SK-N-SH treated with all-trans-retinoic acid at 6 μM for 48 hours (cell line): ENCODE measurements at regions not wholly inside any gene's neighbourhood (a gene's known extent, or its start where the extent isn't known, plus 50 kb on each side); places are given as distances from the start of the nearest gene placed in this dataset.

Source experiments
- ATAC-seq: fragments of 200-7000 bp; cut with Tn5 transposase; 3 replicates; pipeline ENCODE4 v1.9.1; 2020; ENCODE audit warnings: mild to moderate bottlenecking, moderate library complexity
- ARNTL ChIP-seq: fragments of 450-650 bp; formaldehyde crosslinking; IDR thresholded peaks from 2 replicates; pipeline ENCODE4 v1.5.0; 2020; ENCODE audit warnings: low read depth, mild to moderate bottlenecking, moderate library complexity, borderline replicate concordance
- BACH2 ChIP-seq: fragments of 250-450 bp; sonication (Bioruptor Pico); IDR thresholded peaks from 2 replicates; pipeline ENCODE4 v1.9.0; 2021; ENCODE audit warnings: mild to moderate bottlenecking, borderline replicate concordance
- CSDC2 ChIP-seq: fragments of 250-450 bp; sonication (Bioruptor Pico); IDR thresholded peaks from 2 replicates; pipeline ENCODE4 v1.5.0; 2020; ENCODE audit warnings: mild to moderate bottlenecking, moderate library complexity
- ESRRG ChIP-seq: fragments of 250-450 bp; sonication (Bioruptor Pico); IDR thresholded peaks from 2 replicates; pipeline ENCODE4 v1.6.1; 2021; ENCODE audit warnings: mild to moderate bottlenecking
- OSR1 ChIP-seq: fragments of 250-450 bp; sonication (Bioruptor Pico); IDR thresholded peaks from 2 replicates; pipeline ENCODE4 v1.8.0; 2022; ENCODE audit warnings: moderate library complexity, mild to moderate bottlenecking, inconsistent platforms
- POU6F1 ChIP-seq: fragments of 250-450 bp; sonication (Bioruptor Pico); IDR thresholded peaks from 2 replicates; pipeline ENCODE4 v1.8.0; 2021; ENCODE audit warnings: low read depth, mild to moderate bottlenecking, moderate library complexity, borderline replicate concordance
- PPARA ChIP-seq: fragments of 250-450 bp; sonication (Bioruptor Pico); IDR thresholded peaks from 2 replicates; pipeline ENCODE4 v1.5.0; 2020; ENCODE audit warnings: mild to moderate bottlenecking, borderline replicate concordance
- RARB ChIP-seq: fragments of 250-450 bp; sonication (Bioruptor Pico); IDR thresholded peaks from 2 replicates; pipeline ENCODE4 v1.8.0; 2021; ENCODE audit warnings: mild to moderate bottlenecking, moderate library complexity
- SNAI2 ChIP-seq: fragments of 250-450 bp; sonication (Bioruptor Pico); IDR thresholded peaks from 2 replicates; pipeline ENCODE4 v1.5.0; 2020; ENCODE audit warnings: mild to moderate bottlenecking, moderate library complexity
- TCF4 ChIP-seq: fragments of 250-450 bp; sonication (Bioruptor Pico); IDR thresholded peaks from 2 replicates; pipeline ENCODE4 v1.8.0; 2021; ENCODE audit warnings: mild to moderate bottlenecking, moderate library complexity, borderline replicate concordance
- TOX ChIP-seq: fragments of 250-450 bp; sonication (Bioruptor Pico); IDR thresholded peaks from 2 replicates; pipeline ENCODE4 v1.8.0; 2021; ENCODE audit warnings: mild to moderate bottlenecking, moderate library complexity, borderline replicate concordance
- TSHZ2 ChIP-seq: fragments of 250-450 bp; sonication (Bioruptor Pico); IDR thresholded peaks from 2 replicates; pipeline ENCODE4 v1.5.0; 2020; ENCODE audit warnings: mild to moderate bottlenecking, moderate library complexity
- ZC3H10 ChIP-seq: fragments of 250-450 bp; sonication (Bioruptor Pico); IDR thresholded peaks from 2 replicates; pipeline ENCODE4 v1.5.1; 2021; ENCODE audit warnings: mild to moderate bottlenecking, moderate library complexity
- ZFP3 ChIP-seq: fragments of 250-450 bp; sonication (Bioruptor Pico); IDR thresholded peaks from 2 replicates; pipeline ENCODE4 v1.5.0; 2020; ENCODE audit warnings: mild to moderate bottlenecking, moderate library complexity
- ZFP30 ChIP-seq: fragments of 450-650 bp; formaldehyde crosslinking; IDR thresholded peaks from 2 replicates; pipeline ENCODE4 v1.5.0; 2022; ENCODE audit warnings: mild to moderate bottlenecking, moderate library complexity
- ZNF565 ChIP-seq: fragments of 450-650 bp; formaldehyde crosslinking; conservative IDR thresholded peaks from 2 replicates; pipeline ENCODE4 v1.5.0; 2020; ENCODE audit warnings: low read depth, mild to moderate bottlenecking, moderate library complexity
- ZNF70 ChIP-seq: fragments of 450-650 bp; formaldehyde crosslinking; IDR thresholded peaks from 2 replicates; pipeline ENCODE4 v1.5.0; 2020; ENCODE audit warnings: mild to moderate bottlenecking, moderate library complexity
- ZNF8 ChIP-seq: fragments of 450-650 bp; formaldehyde crosslinking; IDR thresholded peaks from 2 replicates; pipeline ENCODE4 v1.5.0; 2020; ENCODE audit warnings: mild to moderate bottlenecking, moderate library complexity
- TF ChIP-seq, protein P1 (sequence below): fragments of 250-450 bp; sonication (Bioruptor Pico); IDR thresholded peaks from 2 replicates; pipeline ENCODE4 v1.5.1; 2020; ENCODE audit warnings: low read depth, mild to moderate bottlenecking, moderate library complexity
- TF ChIP-seq, protein P2 (sequence below): fragments of 250-450 bp; sonication (Bioruptor Pico); IDR thresholded peaks from 2 replicates; pipeline ENCODE4 v1.5.1; 2021; ENCODE audit warnings: mild to moderate bottlenecking, moderate library complexity
- TF ChIP-seq, protein P3 (sequence below): fragments of 250-450 bp; sonication (Bioruptor Pico); IDR thresholded peaks from 2 replicates; pipeline ENCODE4 v1.8.0; 2020; ENCODE audit warnings: mild to moderate bottlenecking, moderate library complexity, borderline replicate concordance

- ATAC-seq: no peak
- TF ChIP-seq RARB (CRISPR knock-in tag) (no peak), BACH2 (CRISPR knock-in tag) (no peak), OSR1 (CRISPR knock-in tag) (no peak), ZNF565 (CRISPR knock-in tag) (no peak), ZFP3 (no peak), TCF4 (CRISPR knock-in tag) (no peak), PPARA (CRISPR knock-in tag) (no peak), CSDC2 (CRISPR knock-in tag) (no peak), POU6F1 (CRISPR knock-in tag) (no peak), TOX (CRISPR knock-in tag) (no peak), ZNF8 (no peak), ZNF70 (CRISPR knock-in tag) (no peak), ZFP30 (no peak), ARNTL (CRISPR knock-in tag) (no peak)
- TF ChIP-seq, protein P1, sequence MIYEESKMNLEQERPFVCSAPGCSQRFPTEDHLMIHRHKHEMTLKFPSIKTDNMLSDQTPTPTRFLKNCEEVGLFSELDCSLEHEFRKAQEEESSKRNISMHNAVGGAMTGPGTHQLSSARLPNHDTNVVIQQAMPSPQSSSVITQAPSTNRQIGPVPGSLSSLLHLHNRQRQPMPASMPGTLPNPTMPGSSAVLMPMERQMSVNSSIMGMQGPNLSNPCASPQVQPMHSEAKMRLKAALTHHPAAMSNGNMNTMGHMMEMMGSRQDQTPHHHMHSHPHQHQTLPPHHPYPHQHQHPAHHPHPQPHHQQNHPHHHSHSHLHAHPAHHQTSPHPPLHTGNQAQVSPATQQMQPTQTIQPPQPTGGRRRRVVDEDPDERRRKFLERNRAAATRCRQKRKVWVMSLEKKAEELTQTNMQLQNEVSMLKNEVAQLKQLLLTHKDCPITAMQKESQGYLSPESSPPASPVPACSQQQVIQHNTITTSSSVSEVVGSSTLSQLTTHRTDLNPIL (CRISPR knock-in tag): no peak
- TF ChIP-seq, protein P2, sequence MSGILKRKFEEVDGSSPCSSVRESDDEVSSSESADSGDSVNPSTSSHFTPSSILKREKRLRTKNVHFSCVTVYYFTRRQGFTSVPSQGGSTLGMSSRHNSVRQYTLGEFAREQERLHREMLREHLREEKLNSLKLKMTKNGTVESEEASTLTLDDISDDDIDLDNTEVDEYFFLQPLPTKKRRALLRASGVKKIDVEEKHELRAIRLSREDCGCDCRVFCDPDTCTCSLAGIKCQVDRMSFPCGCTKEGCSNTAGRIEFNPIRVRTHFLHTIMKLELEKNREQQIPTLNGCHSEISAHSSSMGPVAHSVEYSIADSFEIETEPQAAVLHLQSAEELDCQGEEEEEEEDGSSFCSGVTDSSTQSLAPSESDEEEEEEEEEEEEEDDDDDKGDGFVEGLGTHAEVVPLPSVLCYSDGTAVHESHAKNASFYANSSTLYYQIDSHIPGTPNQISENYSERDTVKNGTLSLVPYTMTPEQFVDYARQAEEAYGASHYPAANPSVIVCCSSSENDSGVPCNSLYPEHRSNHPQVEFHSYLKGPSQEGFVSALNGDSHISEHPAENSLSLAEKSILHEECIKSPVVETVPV (CRISPR knock-in tag): no peak
- TF ChIP-seq, protein P3, sequence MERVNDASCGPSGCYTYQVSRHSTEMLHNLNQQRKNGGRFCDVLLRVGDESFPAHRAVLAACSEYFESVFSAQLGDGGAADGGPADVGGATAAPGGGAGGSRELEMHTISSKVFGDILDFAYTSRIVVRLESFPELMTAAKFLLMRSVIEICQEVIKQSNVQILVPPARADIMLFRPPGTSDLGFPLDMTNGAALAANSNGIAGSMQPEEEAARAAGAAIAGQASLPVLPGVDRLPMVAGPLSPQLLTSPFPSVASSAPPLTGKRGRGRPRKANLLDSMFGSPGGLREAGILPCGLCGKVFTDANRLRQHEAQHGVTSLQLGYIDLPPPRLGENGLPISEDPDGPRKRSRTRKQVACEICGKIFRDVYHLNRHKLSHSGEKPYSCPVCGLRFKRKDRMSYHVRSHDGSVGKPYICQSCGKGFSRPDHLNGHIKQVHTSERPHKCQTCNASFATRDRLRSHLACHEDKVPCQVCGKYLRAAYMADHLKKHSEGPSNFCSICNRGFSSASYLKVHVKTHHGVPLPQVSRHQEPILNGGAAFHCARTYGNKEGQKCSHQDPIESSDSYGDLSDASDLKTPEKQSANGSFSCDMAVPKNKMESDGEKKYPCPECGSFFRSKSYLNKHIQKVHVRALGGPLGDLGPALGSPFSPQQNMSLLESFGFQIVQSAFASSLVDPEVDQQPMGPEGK (CRISPR knock-in tag): no peak
- TF ChIP-seq, all 23 proteins: peak for 0
Observed at GRCh38 chr1:118767971-118768370, 220.2 kb downstream of the TBX15 start.

DNA sequence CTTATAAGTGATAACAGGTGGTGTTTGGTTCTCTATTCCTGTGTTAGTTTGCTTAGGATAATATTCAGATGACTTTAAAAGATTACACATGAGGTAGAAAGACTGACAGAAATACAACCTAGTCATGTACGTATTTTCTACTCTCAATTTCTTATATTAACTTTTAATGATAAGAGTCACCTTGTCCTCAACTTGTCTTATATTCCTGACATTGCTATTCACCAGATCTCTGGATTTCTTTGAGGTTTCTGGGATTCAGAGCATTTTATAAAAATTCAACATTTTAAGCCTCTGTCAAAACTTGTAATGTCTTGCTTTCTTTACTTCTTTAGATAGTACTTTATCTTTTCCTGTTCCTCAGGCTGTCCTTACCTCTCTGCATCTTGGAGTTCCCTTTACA lies 234.2 kb downstream of the TBX15 start:
- TF ChIP-seq RARB (CRISPR knock-in tag) (no peak), ZNF565 (CRISPR knock-in tag) (no peak), ESRRG (CRISPR knock-in tag) (no peak), OSR1 (CRISPR knock-in tag) (no peak), SNAI2 (no peak), ZFP30 (no peak)
- no peak for ATAC-seq

- TF ChIP-seq TSHZ2 (CRISPR knock-in tag) (no peak), BACH2 (CRISPR knock-in tag) (no peak), TCF4 (CRISPR knock-in tag) (no peak), OSR1 (CRISPR knock-in tag) (no peak), ZFP30 (no peak)
- ATAC-seq: no peak
Observed at GRCh38 chr1:118751166-118751565, 237.0 kb downstream of the TBX15 start.

DNA sequence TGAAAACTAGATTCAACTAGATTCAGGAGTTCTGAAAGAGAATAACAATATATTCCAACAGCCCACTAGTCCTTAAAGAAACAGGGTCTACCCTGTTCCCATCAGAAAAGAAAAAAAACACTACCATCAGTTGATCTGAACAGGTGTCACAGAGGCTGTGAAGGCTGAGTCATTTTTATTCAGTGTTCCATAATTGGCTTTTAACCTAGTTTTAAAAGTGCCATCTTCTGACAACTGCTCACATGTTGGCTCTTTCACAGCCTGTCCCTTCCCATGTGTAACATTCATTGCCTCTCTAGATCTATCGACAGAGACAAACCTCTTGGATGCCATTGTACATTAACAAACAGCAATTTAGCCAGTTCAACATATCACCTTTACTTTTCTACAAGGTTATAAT lies 243.7 kb downstream of the TBX15 start:
- no peak for ATAC-seq
- no peak for TF ChIP-seq ZC3H10 (CRISPR knock-in tag)
- TF ChIP-seq OSR1 (CRISPR knock-in tag): no peak
- no peak for TF ChIP-seq RARB (CRISPR knock-in tag)
- TF ChIP-seq PPARA (CRISPR knock-in tag): no peak
- TF ChIP-seq, protein P3 (CRISPR knock-in tag): no peak
- no peak for TF ChIP-seq ZNF565 (CRISPR knock-in tag)
- no peak for TF ChIP-seq ZFP3
- TF ChIP-seq BACH2 (CRISPR knock-in tag): no peak
- TF ChIP-seq ESRRG (CRISPR knock-in tag): no peak
- no peak for TF ChIP-seq TSHZ2 (CRISPR knock-in tag)
- TF ChIP-seq ZNF70 (CRISPR knock-in tag): no peak
- TF ChIP-seq SNAI2: no peak
